HEK293 (cell line): ENCODE measurements at regions not wholly inside any gene's neighbourhood (a gene's known extent, or its start where the extent isn't known, plus 50 kb on each side); places are given as distances from the start of the nearest gene placed in this dataset.
"Not testable (repeated sequence)": the region's sequence is repeated elsewhere in the genome, so short reads cannot be mapped to it uniquely, and the experiment has no call there.

Experiments
- CTCF ChIP-seq: fragments of 450-650 bp; formaldehyde crosslinking; IDR thresholded peaks from 2 replicates; pipeline ENCODE4 v1.5.1; 2016; ENCODE audit warnings: missing biosample characterization, missing genetic modification characterization
- INSM2 ChIP-seq: fragments of 450-650 bp; formaldehyde crosslinking; IDR thresholded peaks from 2 replicates; pipeline ENCODE4 v1.5.1; 2016; ENCODE audit warnings: missing biosample characterization, missing genetic modification characterization
- SCRT1 ChIP-seq: fragments of 450-650 bp; formaldehyde crosslinking; IDR thresholded peaks from 2 replicates; pipeline ENCODE4 v1.5.1; 2016; ENCODE audit warnings: missing biosample characterization, missing genetic modification characterization, borderline replicate concordance
- YY1 ChIP-seq: fragments of 450-650 bp; formaldehyde crosslinking; IDR thresholded peaks from 2 replicates; pipeline ENCODE4 v1.5.1; 2018; ENCODE audit warnings: missing biosample characterization, missing genetic modification characterization
- ZNF10 ChIP-seq: fragments of 450-650 bp; formaldehyde crosslinking; IDR thresholded peaks from 2 replicates; pipeline ENCODE4 v1.5.1; 2017; ENCODE audit warnings: missing biosample characterization, missing genetic modification characterization
- ZNF23 ChIP-seq: fragments of 450-650 bp; formaldehyde crosslinking; IDR thresholded peaks from 2 replicates; pipeline ENCODE4 v1.5.1; 2016; ENCODE audit warnings: missing biosample characterization, missing genetic modification characterization, borderline replicate concordance
- ZNF239 ChIP-seq: fragments of 450-650 bp; formaldehyde crosslinking; IDR thresholded peaks from 2 replicates; pipeline ENCODE4 v1.5.1; 2016; ENCODE audit warnings: missing biosample characterization, missing genetic modification characterization
- ZNF274 ChIP-seq, 2 experiments: fragments of 200-500 bp in 1 of 2; fragments of 450-650 bp in 1 of 2; sonication (Bioruptor generic) in 1 of 2; formaldehyde crosslinking in 1 of 2; IDR thresholded peaks; 2 replicates each; pipeline versions ENCODE4 v1.5.1 to v1.6.1; 2014 to 2016; ENCODE audit warnings: borderline replicate concordance in 1 of 2, inconsistent platforms in 1 of 2, low read length in 1 of 2, missing biosample characterization in 1 of 2, missing genetic modification characterization in 1 of 2
- ZNF280D ChIP-seq: fragments of 450-650 bp; formaldehyde crosslinking; IDR thresholded peaks from 2 replicates; pipeline ENCODE4 v1.5.1; 2016; ENCODE audit warnings: missing biosample characterization, missing genetic modification characterization
- ZNF335 ChIP-seq: fragments of 450-650 bp; formaldehyde crosslinking; conservative IDR thresholded peaks from 2 replicates; pipeline ENCODE4 v1.5.1; 2016; ENCODE audit warnings: missing biosample characterization, missing genetic modification characterization
- ZNF513 ChIP-seq: fragments of 450-650 bp; IDR thresholded peaks from 2 replicates; pipeline ENCODE4 v1.5.1; 2018; ENCODE audit warnings: missing biosample characterization, missing genetic modification characterization
- ZNF580 ChIP-seq: fragments of 450-650 bp; formaldehyde crosslinking; IDR thresholded peaks from 2 replicates; pipeline ENCODE4 v1.5.1; 2016; ENCODE audit warnings: missing biosample characterization, missing genetic modification characterization
- ZNF701 ChIP-seq: fragments of 450-650 bp; formaldehyde crosslinking; IDR thresholded peaks from 2 replicates; pipeline ENCODE4 v1.5.1; 2016; ENCODE audit warnings: missing biosample characterization, missing genetic modification characterization
- TF ChIP-seq, protein P1 (sequence below): fragments of 450-650 bp; formaldehyde crosslinking; IDR thresholded peaks from 2 replicates; pipeline ENCODE4 v1.5.1; 2016; ENCODE audit warnings: missing biosample characterization, missing genetic modification characterization

- not testable (repeated sequence) for TF ChIP-seq ZNF513; ZNF239 (tag by site-specific recombination); CTCF (tag by site-specific recombination); ZNF274 (IDR thresholded peaks at IDR 0.05; ENCODE audit: low read length); ZNF274 (tag by site-specific recombination; IDR thresholded peaks at IDR 0.05; ENCODE audit: borderline replicate concordance); INSM2; ZNF701 (tag by site-specific recombination); ZNF580; ZNF280D; YY1 (tag by site-specific recombination); ZNF10 (tag by site-specific recombination); ZNF23 (tag by site-specific recombination); ZNF335 (tag by site-specific recombination); SCRT1
- TF ChIP-seq, protein P1, sequence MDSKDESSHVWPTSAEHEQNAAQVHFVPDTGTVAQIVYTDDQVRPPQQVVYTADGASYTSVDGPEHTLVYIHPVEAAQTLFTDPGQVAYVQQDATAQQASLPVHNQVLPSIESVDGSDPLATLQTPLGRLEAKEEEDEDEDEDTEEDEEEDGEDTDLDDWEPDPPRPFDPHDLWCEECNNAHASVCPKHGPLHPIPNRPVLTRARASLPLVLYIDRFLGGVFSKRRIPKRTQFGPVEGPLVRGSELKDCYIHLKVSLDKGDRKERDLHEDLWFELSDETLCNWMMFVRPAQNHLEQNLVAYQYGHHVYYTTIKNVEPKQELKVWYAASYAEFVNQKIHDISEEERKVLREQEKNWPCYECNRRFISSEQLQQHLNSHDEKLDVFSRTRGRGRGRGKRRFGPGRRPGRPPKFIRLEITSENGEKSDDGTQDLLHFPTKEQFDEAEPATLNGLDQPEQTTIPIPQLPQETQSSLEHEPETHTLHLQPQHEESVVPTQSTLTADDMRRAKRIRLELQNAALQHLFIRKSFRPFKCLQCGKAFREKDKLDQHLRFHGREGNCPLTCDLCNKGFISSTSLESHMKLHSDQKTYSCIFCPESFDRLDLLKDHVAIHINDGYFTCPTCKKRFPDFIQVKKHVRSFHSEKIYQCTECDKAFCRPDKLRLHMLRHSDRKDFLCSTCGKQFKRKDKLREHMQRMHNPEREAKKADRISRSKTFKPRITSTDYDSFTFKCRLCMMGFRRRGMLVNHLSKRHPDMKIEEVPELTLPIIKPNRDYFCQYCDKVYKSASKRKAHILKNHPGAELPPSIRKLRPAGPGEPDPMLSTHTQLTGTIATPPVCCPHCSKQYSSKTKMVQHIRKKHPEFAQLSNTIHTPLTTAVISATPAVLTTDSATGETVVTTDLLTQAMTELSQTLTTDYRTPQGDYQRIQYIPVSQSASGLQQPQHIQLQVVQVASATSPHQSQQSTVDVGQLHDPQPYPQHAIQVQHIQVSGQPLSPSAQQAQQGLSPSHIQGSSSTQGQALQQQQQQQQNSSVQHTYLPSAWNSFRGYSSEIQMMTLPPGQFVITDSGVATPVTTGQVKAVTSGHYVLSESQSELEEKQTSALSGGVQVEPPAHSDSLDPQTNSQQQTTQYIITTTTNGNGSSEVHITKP (tag by site-specific recombination), result not testable (repeated sequence)
Measured at GRCh38 chr15:85263842-85264440, 116.5 kb upstream of the AKAP13 start.
